22Rv1 (cell line): ENCODE measurements at regions not wholly inside any gene's neighbourhood (a gene's known extent, or its start where the extent isn't known, plus 50 kb on each side); places are given as distances from the start of the nearest gene placed in this dataset.

Experiments
- H3K27ac ChIP-seq: fragments of 450-650 bp; 2 replicates; pipeline ENCODE4 v1.5.1; 2017
- ZFX ChIP-seq: fragments of 450-650 bp; IDR thresholded peaks from 2 replicates; pipeline ENCODE4 v1.6.1; 2017; ENCODE audit warnings: antibody characterized with exemption, borderline replicate concordance
- TF ChIP-seq, protein P1 (sequence below): fragments of 450-650 bp; IDR thresholded peaks from 2 replicates; pipeline ENCODE4 v1.5.1; 2017; ENCODE audit warnings: mild to moderate bottlenecking

DNA sequence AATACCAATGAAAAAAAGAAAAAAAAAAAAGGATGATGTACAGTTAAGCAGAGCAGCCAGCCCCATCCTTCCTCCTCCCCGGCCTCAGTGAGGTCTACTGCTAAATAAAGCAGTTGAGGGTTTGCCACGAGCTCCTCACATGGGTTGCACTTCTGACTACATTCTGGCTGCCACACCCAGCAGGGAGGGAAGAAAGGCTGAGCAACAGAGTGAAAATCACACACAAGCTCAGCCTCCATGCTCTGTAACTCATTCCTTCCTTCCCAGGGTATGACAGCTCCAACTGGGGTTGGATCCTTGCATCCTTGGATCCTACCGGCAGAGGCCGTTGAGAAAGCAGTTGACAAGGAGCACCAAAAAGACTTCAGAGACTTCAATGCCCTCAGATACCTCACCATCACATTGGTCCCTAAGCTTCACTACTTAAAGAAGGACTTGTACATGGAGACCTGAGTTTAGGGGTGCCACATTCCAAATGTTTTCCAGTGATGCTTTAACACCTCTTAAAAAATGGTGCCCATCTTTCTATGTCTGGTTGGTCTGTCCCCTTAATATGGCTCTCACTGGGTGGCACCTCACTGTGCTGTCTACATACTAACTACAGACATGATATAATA is 52.9 kb upstream of the PIK3CG start:
- no peak overlapping the region for H3K27ac ChIP-seq
- TF ChIP-seq, protein P1, sequence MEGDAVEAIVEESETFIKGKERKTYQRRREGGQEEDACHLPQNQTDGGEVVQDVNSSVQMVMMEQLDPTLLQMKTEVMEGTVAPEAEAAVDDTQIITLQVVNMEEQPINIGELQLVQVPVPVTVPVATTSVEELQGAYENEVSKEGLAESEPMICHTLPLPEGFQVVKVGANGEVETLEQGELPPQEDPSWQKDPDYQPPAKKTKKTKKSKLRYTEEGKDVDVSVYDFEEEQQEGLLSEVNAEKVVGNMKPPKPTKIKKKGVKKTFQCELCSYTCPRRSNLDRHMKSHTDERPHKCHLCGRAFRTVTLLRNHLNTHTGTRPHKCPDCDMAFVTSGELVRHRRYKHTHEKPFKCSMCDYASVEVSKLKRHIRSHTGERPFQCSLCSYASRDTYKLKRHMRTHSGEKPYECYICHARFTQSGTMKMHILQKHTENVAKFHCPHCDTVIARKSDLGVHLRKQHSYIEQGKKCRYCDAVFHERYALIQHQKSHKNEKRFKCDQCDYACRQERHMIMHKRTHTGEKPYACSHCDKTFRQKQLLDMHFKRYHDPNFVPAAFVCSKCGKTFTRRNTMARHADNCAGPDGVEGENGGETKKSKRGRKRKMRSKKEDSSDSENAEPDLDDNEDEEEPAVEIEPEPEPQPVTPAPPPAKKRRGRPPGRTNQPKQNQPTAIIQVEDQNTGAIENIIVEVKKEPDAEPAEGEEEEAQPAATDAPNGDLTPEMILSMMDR = no peak
- TF ChIP-seq ZFX = no peak

DNA sequence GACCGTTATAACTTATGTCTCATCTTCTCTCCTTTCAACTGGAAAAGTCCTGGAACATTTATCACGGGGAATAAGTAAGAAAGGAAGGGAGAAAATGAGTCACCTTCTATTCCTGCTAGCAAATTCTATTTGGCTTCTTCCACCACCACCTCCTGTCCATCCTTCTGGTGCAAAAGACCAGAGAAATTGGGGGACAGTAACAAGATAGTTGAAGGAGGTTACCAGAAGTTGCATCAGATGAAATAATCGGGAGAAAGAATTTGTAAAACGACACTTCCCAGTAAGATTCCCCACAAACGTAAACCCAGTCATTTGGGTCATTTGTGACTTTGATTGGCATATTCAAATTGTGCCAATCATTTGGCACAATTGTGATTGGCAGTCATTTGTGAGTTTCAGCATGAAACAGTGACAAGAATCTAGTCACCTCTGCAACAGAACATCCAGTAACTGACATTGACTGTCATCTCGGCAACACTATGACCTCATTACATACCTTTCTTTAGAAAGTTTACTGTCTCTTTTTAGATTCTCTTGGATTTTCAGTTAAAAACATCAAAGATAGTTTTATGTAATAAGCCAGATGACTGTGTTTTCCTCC is 51.3 kb upstream of the PIK3CG start:
- TF ChIP-seq ZFX = no peak
- TF ChIP-seq, protein P1 = no peak
- H3K27ac ChIP-seq = no peak overlapping the region

DNA sequence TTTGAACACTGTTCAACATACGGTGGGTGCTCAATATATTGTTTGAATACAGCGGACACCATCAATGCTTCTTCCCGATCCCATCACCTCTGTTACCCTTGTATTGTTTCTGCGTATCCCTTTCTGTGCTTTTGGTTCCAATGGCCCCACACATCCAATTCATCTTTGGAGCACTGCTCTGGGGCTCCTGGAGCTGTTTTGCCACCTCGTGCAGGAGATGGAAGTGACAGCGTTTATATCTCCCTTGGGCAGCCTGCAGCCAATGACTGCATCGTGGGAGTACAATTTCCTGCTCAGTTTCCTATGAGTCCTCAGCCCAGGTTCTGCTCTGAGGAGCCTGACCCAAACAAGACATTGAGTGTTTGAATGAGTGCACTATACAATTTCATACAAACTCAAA is 50.2 kb upstream of the PIK3CG start:
- H3K27ac ChIP-seq = no peak overlapping the region

More for the DNA sequence above, 50.2 kb upstream of the PIK3CG start:
- TF ChIP-seq, protein P1 = no peak
- no peak for TF ChIP-seq ZFX
